ENCODE measurements at regions not wholly inside any gene's neighbourhood (a gene's known extent, or its start where the extent isn't known, plus 50 kb on each side); places are given as distances from the start of the nearest gene placed in this dataset.

DNA sequence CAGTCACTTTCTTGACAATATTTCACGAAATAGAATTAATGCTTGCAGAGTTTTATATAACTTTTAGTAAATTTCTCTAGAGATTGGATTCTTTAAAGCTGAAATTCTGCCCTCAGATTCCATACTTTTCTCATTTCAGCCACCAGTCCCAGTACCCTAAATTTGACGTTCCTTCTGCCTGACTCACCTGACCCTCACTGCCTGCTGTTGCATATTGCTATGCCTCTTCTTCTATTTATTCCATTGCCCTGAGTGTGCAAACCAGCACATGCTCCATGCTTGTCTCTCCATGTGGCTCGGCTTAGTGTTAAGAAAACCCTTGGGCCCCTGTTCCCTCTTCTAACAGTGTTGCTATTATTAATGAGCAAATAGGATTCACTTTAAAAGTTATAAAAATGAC is 533.3 kb downstream of the LRFN5 start:
- no peak for TF ChIP-seq POLR2A (IDR thresholded peaks at IDR 0.05)
- TF ChIP-seq, protein P1, sequence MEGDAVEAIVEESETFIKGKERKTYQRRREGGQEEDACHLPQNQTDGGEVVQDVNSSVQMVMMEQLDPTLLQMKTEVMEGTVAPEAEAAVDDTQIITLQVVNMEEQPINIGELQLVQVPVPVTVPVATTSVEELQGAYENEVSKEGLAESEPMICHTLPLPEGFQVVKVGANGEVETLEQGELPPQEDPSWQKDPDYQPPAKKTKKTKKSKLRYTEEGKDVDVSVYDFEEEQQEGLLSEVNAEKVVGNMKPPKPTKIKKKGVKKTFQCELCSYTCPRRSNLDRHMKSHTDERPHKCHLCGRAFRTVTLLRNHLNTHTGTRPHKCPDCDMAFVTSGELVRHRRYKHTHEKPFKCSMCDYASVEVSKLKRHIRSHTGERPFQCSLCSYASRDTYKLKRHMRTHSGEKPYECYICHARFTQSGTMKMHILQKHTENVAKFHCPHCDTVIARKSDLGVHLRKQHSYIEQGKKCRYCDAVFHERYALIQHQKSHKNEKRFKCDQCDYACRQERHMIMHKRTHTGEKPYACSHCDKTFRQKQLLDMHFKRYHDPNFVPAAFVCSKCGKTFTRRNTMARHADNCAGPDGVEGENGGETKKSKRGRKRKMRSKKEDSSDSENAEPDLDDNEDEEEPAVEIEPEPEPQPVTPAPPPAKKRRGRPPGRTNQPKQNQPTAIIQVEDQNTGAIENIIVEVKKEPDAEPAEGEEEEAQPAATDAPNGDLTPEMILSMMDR (IDR thresholded peaks at IDR 0.05): no peak
- TF ChIP-seq EP300 (IDR thresholded peaks at IDR 0.05): no peak
